ENCODE measurements at regions not wholly inside any gene's neighbourhood (a gene's known extent, or its start where the extent isn't known, plus 50 kb on each side); places are given as distances from the start of the nearest gene placed in this dataset.

- no peaks in the 10 kb centered on the region for H3K27me3 Mint-ChIP-seq (ENCODE audit: low read depth)
- no peak overlapping the region for H3K27ac Mint-ChIP-seq (ENCODE audit: unreplicated experiment)
- no peaks in the 10 kb centered on the region for H3K4me1 Mint-ChIP-seq (ENCODE audit: low read depth)
- no peak for TF ChIP-seq CTCF (IDR thresholded peaks at IDR 0.05)
- DNase-seq (ENCODE audit: low spot score), result no peak
- peaks cover 2% of the 10 kb centered on the region for H3K9me3 Mint-ChIP-seq (ENCODE audit: low read depth)
- no peaks in the 10 kb centered on the region for H3K36me3 Mint-ChIP-seq (ENCODE audit: low read depth)
- no peak overlapping the region for H3K4me3 Mint-ChIP-seq (ENCODE audit: unreplicated experiment)
These were observed 220.0 kb upstream of the ZNF217 start for GRCh38 chr20:53813636-53814035.

GRCh38 chr20:53811577-53811976 is 217.9 kb upstream of the ZNF217 start:
- DNase-seq (ENCODE audit: low spot score), result no peak
- no peaks in the 10 kb centered on the region for H3K9me3 Mint-ChIP-seq (ENCODE audit: low read depth)
- no peak overlapping the region for H3K4me3 Mint-ChIP-seq (ENCODE audit: unreplicated experiment)
- no peak for TF ChIP-seq CTCF (IDR thresholded peaks at IDR 0.05)
- H3K27me3 Mint-ChIP-seq (ENCODE audit: low read depth), result no peaks in the 10 kb centered on the region
- H3K4me1 Mint-ChIP-seq (ENCODE audit: low read depth), result peaks cover 7% of the 10 kb centered on the region
- no peaks in the 10 kb centered on the region for H3K36me3 Mint-ChIP-seq (ENCODE audit: low read depth)
- peak overlapping the region; percentile 52 for H3K27ac Mint-ChIP-seq (ENCODE audit: unreplicated experiment)

GRCh38 chr20:53810661-53811355 is 217.2 kb upstream of the ZNF217 start:
- no peak overlapping the region for H3K4me3 Mint-ChIP-seq (ENCODE audit: unreplicated experiment)
- no peak for DNase-seq (ENCODE audit: low spot score)
- H3K27ac Mint-ChIP-seq (ENCODE audit: unreplicated experiment), result no peak overlapping the region
- H3K36me3 Mint-ChIP-seq (ENCODE audit: low read depth), result no peaks in the 10 kb centered on the region
- peaks cover 12% of the 10 kb centered on the region for H3K4me1 Mint-ChIP-seq (ENCODE audit: low read depth)
- no peak for TF ChIP-seq CTCF (IDR thresholded peaks at IDR 0.05)
- H3K27me3 Mint-ChIP-seq (ENCODE audit: low read depth), result no peaks in the 10 kb centered on the region
- H3K9me3 Mint-ChIP-seq (ENCODE audit: low read depth), result no peaks in the 10 kb centered on the region

GRCh38 chr20:53809728-53810365 is 216.2 kb upstream of the ZNF217 start:
- no peak overlapping the region for H3K27ac Mint-ChIP-seq (ENCODE audit: unreplicated experiment)
- no peaks in the 10 kb centered on the region for H3K36me3 Mint-ChIP-seq (ENCODE audit: low read depth)
- H3K4me1 Mint-ChIP-seq (ENCODE audit: low read depth), result peaks cover 22% of the 10 kb centered on the region
- no peak overlapping the region for H3K4me3 Mint-ChIP-seq (ENCODE audit: unreplicated experiment)
- no peak for DNase-seq (ENCODE audit: low spot score)
- no peaks in the 10 kb centered on the region for H3K27me3 Mint-ChIP-seq (ENCODE audit: low read depth)
- TF ChIP-seq CTCF (IDR thresholded peaks at IDR 0.05), result no peak
- H3K9me3 Mint-ChIP-seq (ENCODE audit: low read depth), result no peaks in the 10 kb centered on the region

GRCh38 chr20:53809217-53809616 is 215.6 kb upstream of the ZNF217 start:
- TF ChIP-seq CTCF (IDR thresholded peaks at IDR 0.05), result no peak
- DNase-seq (ENCODE audit: low spot score), result no peak
- peaks cover 24% of the 10 kb centered on the region for H3K4me1 Mint-ChIP-seq (ENCODE audit: low read depth)

More at GRCh38 chr20:53809217-53809616, 215.6 kb upstream of the ZNF217 start:
- H3K4me3 Mint-ChIP-seq (ENCODE audit: unreplicated experiment), result no peak overlapping the region
- no peak overlapping the region for H3K27ac Mint-ChIP-seq (ENCODE audit: unreplicated experiment)
- H3K27me3 Mint-ChIP-seq (ENCODE audit: low read depth), result no peaks in the 10 kb centered on the region
- H3K9me3 Mint-ChIP-seq (ENCODE audit: low read depth), result no peaks in the 10 kb centered on the region
- no peaks in the 10 kb centered on the region for H3K36me3 Mint-ChIP-seq (ENCODE audit: low read depth)
